Heart right ventricle (tissue), 16 donors: ENCODE measurements at regions not wholly inside any gene's neighbourhood (a gene's known extent, or its start where the extent isn't known, plus 50 kb on each side); places are given as distances from the start of the nearest gene placed in this dataset.

Source experiments
- ATAC-seq, 8 donors: fragments of 200-7000 bp; cut with Tn5 transposase; one replicate each; pipeline ENCODE4 v1.9.1; 2020; ENCODE audit warnings: mild to moderate bottlenecking in 8 of 8, moderate library complexity in 8 of 8, moderate number of reproducible peaks in 1 of 8
- DNase-seq, 2 donors: peaks; one replicate each; pipeline ENCODE4 v3.0.0-alpha.2; 2020
- H3K27ac ChIP-seq, 10 donors: fragments of 200-600 bp; sonication (generic) in 2 of 10; one replicate each; pipeline versions ENCODE4 v1.5.0 to v1.8.0; 2020 to 2022; ENCODE audit warnings: mild to moderate bottlenecking in 3 of 10
- H3K27me3 ChIP-seq, 7 donors: fragments of 200-600 bp; one replicate each; pipeline ENCODE4 v1.8.0; 2021 to 2022; ENCODE audit warnings: mild to moderate bottlenecking in 2 of 7
- H3K36me3 ChIP-seq, 9 donors: fragments of 200-600 bp; sonication (generic) in 1 of 9; one replicate each; pipeline versions ENCODE4 v1.5.0 to v1.8.0; 2020 to 2022; ENCODE audit warnings: mild to moderate bottlenecking in 2 of 9
- H3K4me1 ChIP-seq, 9 donors: fragments of 200-600 bp; sonication (generic) in 1 of 9; one replicate each; pipeline versions ENCODE4 v1.5.0 to v1.8.0; 2020 to 2022; ENCODE audit warnings: mild to moderate bottlenecking in 4 of 9
- H3K4me3 ChIP-seq, 10 donors: fragments of 200-600 bp; sonication (generic) in 2 of 10; one replicate each; pipeline versions ENCODE4 v1.5.0 to v1.8.0; 2020 to 2022; ENCODE audit warnings: mild to moderate bottlenecking in 7 of 10, moderate library complexity in 2 of 10
- H3K9me3 ChIP-seq, 11 donors: fragments of 200-600 bp in 10 of 11; sonication (generic) in 2 of 11; one replicate each; pipeline versions ENCODE4 v1.5.0 to v1.8.0; 2013 to 2022; ENCODE audit warnings: mild to moderate bottlenecking in 2 of 11, control low read depth in 1 of 11, moderate library complexity in 1 of 11
- CTCF ChIP-seq, 9 donors: fragments of 200-600 bp; sonication (generic) in 2 of 9; IDR thresholded peaks; one replicate each; pipeline versions ENCODE4 v1.5.0 to v1.8.0; 2021 to 2022; ENCODE audit warnings: antibody characterized with exemption in 9 of 9, mild to moderate bottlenecking in 5 of 9, moderate library complexity in 1 of 9
- WGBS, 2 donors: extraction: QIAGEN DNeasy Blood & Tissue Kit; methylation state at CpG; one replicate each; pipeline ENCODE4 v1.1.7; 2013; ENCODE audit warnings: inconsistent platforms in 1 of 2; 5-methylcytosine and 5-hydroxymethylcytosine counted together
- intact Hi-C, 10 donors: fragments of 100-400 bp; cut with DNase I; formaldehyde crosslinking; loops; one replicate each; pipeline versions ENCODE4 v1.11.1 to v1.14.2; 2022
- donor health status: Arrhythmogenic right ventricular cardiomyopathy.
- donor health status: ischemic (EF 13 %, LVEDD 7.1; RV severe dilation, severe dysfunction).
- donor health status: healthy with polysubstance abuse.
- donor health status: DM: no; HTN: yes; CAD: no.
- donor health status: DM: no; HTN: no; CAD: no.
- donor health status: ischemic (EF 25% LVEDD 6.9; RV normal size, moderate dysfunction).
- donor health status: ischemic (EF 25% LVEDD 5.7; RV mildly dilated, moderate dysfunction).
- donor health status: healthy.
- donor health status: DM: yes; HTN: yes; CAD: no.
- donor health status: Ischemic cardiomyopathy.
- donor health status: ischemic (EF 35%, LVEDD 5.7; RV mildly dilated, moderate dysfunction).
- donor health status: nonischemic (EF 11% LVEDD 7.7; RV severe dilation, severe dysfunction).
- donor health status: DM: yes; HTN: yes; CAD: no.
- donor health status: PGD.
- donor health status: ischemic (EF 29% LVEDD 5.4; RV normal size, mild dysfunction).
- donor health status: nonischemic (EF 23%, LVEDD 6.1; RV moderate dilation, normal function).

- no peak overlapping the region for H3K4me3 ChIP-seq
- no peak for TF ChIP-seq CTCF (IDR thresholded peaks at IDR 0.05)
- DNase-seq (no peak), ATAC-seq (no peak)
- intact Hi-C loops: no loop called here
- no peaks in the 10 kb centered on the region for H3K36me3 ChIP-seq
- no peak overlapping the region for H3K27ac ChIP-seq
- H3K9me3 ChIP-seq: no peaks in the 10 kb centered on the region
- H3K4me1 ChIP-seq: no peaks in the 10 kb centered on the region
- peaks cover 0 to 66% (median 40%) of the 10 kb centered on the region in 7 donors for H3K27me3 ChIP-seq
- WGBS, 2 donors: 92 to 93% methylated on average over 5 of the region's 5 CpGs
These were observed 109.2 kb downstream of the IRS2 start for GRCh38 chr13:109677206-109677605.

- H3K27ac ChIP-seq: no peak overlapping the region
- no peak overlapping the region for H3K4me3 ChIP-seq
- 84 to 87% methylated on average over 1 of the region's 1 CpG for WGBS, 2 donors
- H3K36me3 ChIP-seq: no peaks in the 10 kb centered on the region
- DNase-seq: no peak
- peaks cover 0 to 71% (median 47%) of the 10 kb centered on the region in 7 donors for H3K27me3 ChIP-seq
- no peak for TF ChIP-seq CTCF (IDR thresholded peaks at IDR 0.05)
- intact Hi-C loops: no loop called here
- peaks cover 0 to under 1% (median 0%) of the 10 kb centered on the region in 9 donors for H3K4me1 ChIP-seq
- no peaks in the 10 kb centered on the region for H3K9me3 ChIP-seq
- no peak for ATAC-seq
These were observed 112.9 kb downstream of the IRS2 start for GRCh38 chr13:109673477-109673876.

- Histone ChIP-seq H3K27me3 (peaks cover 0 to 68% (median 47%) of the 10 kb centered on the region in 7 donors), H3K4me3 (no peak overlapping the region), H3K36me3 (no peaks in the 10 kb centered on the region), H3K27ac (no peak overlapping the region), H3K9me3 (no peaks in the 10 kb centered on the region), H3K4me1 (peaks cover 0 to 10% (median 5%) of the 10 kb centered on the region in 9 donors)
- TF ChIP-seq CTCF (IDR thresholded peaks at IDR 0.05): no peak
- intact Hi-C loops: no loop called here
- 72 to 73% methylated on average over 2 of the region's 2 CpGs for WGBS, 2 donors
- ATAC-seq (no peak), DNase-seq (no peak)
These were observed 113.8 kb downstream of the IRS2 start for GRCh38 chr13:109672545-109672944.

- WGBS, 2 donors: 88 to 92% methylated on average over 4 of the region's 4 CpGs
These were observed 114.5 kb downstream of the IRS2 start for GRCh38 chr13:109671919-109672318.

More at GRCh38 chr13:109671919-109672318, 114.5 kb downstream of the IRS2 start:
- peaks cover 0 to 16% (median 10%) of the 10 kb centered on the region in 9 donors for H3K4me1 ChIP-seq
- intact Hi-C loops: no loop called here
- H3K27me3 ChIP-seq: peaks cover 0 to 70% (median 47%) of the 10 kb centered on the region in 7 donors
- no peaks in the 10 kb centered on the region for H3K36me3 ChIP-seq
- no peak overlapping the region for H3K27ac ChIP-seq
- no peaks in the 10 kb centered on the region for H3K9me3 ChIP-seq
- peak in 1 of 8 donors; percentile 13 for ATAC-seq
- no peak overlapping the region for H3K4me3 ChIP-seq
- TF ChIP-seq CTCF (IDR thresholded peaks at IDR 0.05): no peak
- DNase-seq: no peak
